Left forelimb (tissue), 1 donor: ENCODE measurements at regions not wholly inside any gene's neighbourhood (a gene's known extent, or its start where the extent isn't known, plus 50 kb on each side); places are given as distances from the start of the nearest gene placed in this dataset.
"Not testable (repeated sequence)": the region's sequence is repeated elsewhere in the genome, so short reads cannot be mapped to it uniquely, and the experiment has no call there.

Source experiments
- DNase-seq: peaks from one replicate; pipeline ENCODE4 v3.0.0-alpha.2; 2018; ENCODE audit warnings: low spot score

DNA sequence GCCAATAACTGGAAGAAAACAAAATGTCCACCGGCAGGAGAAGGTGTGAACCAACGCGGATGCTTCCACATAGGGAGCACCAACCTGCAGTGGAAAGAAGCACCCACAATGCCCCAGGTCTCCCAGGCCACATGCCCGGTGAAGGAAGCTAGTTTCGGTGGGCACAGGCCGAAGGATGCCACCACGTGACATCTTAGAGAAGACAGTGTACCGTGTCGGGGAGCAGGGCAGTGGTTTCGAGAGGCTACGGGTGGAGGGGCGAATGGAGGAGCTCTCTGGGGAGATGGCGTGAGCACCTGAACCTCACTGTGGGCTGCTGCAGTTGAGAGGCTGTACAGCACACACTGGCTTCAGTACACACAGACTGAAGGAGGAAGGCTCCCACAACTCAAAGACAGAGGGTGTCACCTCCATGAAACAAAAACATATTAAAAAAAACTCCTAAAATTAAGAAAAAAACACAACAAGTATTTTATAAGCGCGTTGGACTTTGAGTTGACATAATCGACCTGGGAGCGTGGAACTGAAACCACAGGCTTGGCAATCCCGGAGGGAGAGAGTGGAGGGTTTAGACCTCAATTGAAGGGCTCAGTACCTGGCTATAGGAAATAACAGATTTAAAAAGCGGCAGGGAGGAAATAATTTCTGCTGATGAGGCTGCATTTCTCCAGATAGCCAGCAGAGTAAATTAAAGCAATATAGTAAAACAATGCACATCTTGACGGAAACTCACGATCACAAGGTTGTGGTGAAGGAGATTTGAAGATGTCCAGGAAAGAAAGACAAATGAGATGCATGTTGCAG lies 160.1 kb downstream of the RTP5 start:
- no peak for DNase-seq

- DNase-seq, result no peak
These were observed 160.7 kb downstream of the RTP5 start for GRCh38 chr2:242030226-242030575.

GRCh38 chr2:242030858-242031257 lies 161.3 kb downstream of the RTP5 start:
- DNase-seq, result no peak

DNA sequence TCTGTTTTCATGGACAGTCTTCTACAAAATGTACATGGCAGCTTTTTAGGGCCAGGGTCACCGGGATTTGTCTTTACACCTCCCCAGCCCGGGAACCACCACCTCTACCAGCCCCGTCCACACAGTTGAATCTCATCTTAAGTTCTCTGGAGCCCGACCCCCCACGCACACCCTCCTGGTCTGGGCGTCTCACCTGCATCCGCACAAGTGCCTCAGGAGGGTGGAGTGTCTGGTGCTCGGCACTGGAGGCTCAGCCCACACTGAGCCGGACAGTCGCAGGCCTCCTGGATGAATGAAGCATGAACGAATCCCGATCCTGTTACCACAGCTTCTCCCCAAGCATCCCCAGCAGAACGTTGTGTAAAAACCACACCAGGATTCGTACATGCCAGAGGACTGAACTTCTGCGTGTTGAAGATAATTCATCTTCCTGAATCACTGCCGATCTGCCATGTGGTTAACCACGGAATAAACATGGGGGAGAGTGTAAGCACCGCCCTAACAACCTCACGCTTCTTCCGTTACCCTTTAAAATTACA lies 162.0 kb downstream of the RTP5 start:
- no peak for DNase-seq

DNA sequence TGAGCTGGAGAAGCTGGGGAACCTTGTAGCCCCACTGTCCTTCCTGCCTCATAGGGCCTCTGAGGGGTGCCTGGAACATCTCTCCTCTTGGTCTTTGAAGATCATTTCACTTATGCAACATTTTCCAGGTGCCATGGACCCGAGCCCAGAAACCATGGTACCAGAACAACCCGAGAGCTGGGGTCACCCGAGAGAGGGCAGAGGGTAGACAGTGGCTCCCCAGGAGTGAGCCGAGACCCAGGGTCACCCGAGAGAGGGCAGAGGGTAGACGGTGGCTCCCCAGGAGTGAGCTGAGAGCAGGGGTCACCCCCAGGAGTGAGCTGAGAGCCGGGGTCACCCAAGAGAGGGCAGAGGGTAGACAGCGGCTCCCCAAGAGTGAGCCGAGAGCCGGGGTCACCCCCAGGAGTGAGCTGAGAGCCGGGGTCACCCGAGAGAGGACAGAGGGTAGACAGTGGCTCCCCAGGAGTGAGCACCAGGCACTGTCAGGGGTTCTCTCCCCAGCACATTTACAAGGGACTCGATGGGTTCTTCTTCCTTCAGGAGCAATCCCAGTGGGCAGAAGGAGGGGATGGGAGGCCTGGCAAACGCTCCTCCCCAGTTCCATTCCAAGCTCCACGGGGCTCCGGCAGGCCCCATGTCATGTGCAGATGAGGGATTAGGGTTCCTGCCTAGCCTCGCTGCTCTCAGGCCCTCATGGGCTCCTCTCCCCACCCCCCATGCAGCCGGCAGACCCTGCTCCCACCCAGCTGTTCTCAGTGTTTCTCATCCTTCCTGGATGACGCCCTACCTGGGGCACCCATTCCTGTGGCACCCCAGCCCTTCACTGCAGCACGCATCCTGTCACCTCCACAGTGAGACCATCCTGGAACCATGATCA lies 163.5 kb downstream of the RTP5 start:
- DNase-seq, result no peak

DNA sequence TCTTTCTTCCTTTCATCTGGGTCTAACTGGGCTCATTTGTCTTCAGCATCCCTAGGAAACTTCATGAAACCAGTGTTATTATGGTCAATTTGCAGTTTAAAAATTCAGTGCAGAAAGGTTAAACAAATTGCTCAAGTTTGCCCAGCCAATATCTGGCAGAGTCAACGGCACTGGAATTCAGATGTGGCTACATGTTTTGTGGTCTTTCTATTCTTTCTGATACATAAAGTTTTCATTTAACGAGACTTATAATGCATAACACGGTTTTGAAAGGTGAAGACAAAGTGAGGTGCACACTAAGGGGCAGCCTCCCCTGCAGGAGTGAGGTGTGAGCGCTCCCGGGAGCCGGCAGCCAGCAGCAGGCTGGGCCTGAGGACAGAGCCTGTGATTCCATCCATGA lies 164.6 kb downstream of the RTP5 start:
- no peak for DNase-seq

DNA sequence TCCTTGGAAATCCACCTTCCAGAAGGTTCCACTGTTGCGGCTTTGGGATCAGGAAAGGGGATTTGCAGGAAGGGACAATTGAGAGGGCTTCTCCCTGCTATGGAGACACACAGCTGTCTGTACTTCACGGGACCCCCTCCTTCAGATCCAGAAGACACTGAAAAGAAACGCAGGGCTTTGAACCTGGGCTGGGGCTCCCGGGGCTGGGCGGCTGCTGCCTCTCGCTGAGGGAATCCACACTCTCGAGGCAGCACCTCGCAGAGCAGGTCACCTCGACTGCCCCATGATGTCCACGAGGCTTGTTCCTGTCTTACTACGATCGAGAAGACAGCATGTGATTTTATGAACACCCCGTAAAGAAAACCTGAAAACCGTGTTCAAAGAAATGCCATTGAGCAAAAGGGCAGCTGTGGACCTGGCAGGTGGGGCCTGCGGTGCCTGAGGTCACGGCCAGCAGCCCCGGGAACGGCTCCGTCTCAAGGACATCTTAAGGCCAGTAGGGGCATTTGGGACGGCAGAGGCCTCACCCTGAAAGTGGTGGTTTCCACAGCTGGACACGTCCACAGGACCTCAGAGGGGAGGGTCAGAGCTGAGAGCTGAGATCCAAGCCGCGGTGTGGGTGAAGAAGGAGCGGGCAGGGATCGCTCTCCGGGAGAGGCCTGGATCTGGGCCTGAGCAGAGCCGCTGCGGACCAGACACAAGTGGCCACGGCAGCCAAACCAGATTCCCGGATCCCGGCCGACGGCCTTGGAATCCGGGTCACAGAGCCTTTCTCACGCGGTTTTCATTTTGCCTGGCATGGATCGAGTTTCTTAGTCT lies 165.7 kb downstream of the RTP5 start:
- DNase-seq, result no peak

- no peak for DNase-seq
These were observed 166.5 kb downstream of the RTP5 start for GRCh38 chr2:242035858-242036652.

GRCh38 chr2:242036653-242036950 lies 167.1 kb downstream of the RTP5 start:
- DNase-seq, result no peak

GRCh38 chr2:242038166-242038927 lies 168.8 kb downstream of the RTP5 start:
- no peak for DNase-seq

- DNase-seq, result no peak
These were observed 169.4 kb downstream of the RTP5 start for GRCh38 chr2:242038928-242039341.

GRCh38 chr2:242040303-242040655 lies 170.8 kb downstream of the RTP5 start:
- no peak for DNase-seq

DNA sequence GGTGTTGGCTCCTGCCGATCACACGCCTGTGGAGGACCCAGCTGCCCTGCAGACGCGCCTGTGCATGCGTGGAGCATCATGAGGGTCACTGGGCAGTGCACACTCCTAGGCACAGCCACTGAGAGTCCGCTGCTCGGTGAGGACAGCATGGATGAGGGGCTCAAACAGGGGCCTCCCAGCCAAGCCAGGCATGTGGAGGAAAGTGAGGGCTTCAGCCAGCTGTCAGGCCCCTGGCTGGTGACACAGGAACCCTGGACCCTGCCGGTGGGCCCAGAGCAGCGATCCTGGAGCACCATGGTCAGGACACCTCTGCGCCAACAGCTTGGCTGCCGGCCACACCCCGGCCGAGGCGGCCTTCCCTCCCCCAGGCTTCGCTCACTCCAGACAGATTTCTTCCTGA lies 171.2 kb downstream of the RTP5 start:
- no peak for DNase-seq

- DNase-seq, result no peak
These were observed 172.3 kb downstream of the RTP5 start for GRCh38 chr2:242041816-242042215.

DNA sequence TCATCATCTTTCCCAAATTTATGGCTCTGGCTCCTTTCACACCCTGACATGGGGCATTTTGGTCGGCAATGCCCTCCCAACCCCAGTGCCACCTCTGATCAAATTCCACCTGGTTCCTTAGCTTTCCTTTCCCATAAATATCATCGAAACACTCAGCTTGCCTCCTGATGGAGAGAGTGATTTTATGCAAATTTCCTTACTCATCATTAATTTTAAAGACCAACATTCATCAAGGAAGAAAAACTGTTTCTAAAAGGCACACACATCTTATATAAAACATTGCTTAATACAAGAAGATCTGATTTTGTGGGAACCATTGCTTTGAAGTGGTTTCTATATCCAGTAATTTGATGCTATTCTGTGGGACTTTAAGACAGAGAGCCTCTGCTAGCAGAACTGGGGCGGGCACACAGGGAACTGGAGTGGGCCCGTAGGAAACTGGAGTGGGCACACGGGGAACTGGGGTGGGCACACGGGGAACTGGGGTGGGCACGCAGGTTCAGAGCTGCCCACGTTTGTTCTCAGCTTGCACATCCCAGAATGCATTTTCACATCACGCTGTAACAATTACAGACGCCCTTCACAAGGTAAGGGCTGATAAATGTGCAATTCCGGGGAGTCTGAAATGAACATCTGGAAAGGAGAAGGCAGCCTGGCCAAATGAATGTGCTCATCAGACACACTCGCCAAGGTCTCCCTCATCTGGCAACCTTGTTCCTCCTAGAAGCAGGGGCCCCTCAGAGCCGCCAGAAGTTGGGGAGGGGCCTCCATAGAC lies 174.2 kb downstream of the RTP5 start:
- no peak for DNase-seq

- no peak for DNase-seq
These were observed 174.7 kb downstream of the RTP5 start for GRCh38 chr2:242044313-242044590.

GRCh38 chr2:242045596-242046144 lies 176.1 kb downstream of the RTP5 start:
- not testable (repeated sequence) for DNase-seq

GRCh38 chr2:242046206-242046826 lies 176.8 kb downstream of the RTP5 start:
- no peak for DNase-seq

- no peak for DNase-seq
These were observed 178.4 kb downstream of the RTP5 start for GRCh38 chr2:242047963-242048362.

GRCh38 chr2:242048479-242048878 lies 178.9 kb downstream of the RTP5 start:
- no peak for DNase-seq
